Skeletal muscle satellite cell (primary cell): ENCODE measurements at regions not wholly inside any gene's neighbourhood (a gene's known extent, or its start where the extent isn't known, plus 50 kb on each side); places are given as distances from the start of the nearest gene placed in this dataset.
"Not testable (repeated sequence)": the region's sequence is repeated elsewhere in the genome, so short reads cannot be mapped to it uniquely, and the experiment has no call there.

ENCODE experiments used
- H3K27me3 ChIP-seq: 2 replicates; pipeline ENCODE4 v1.7.0; 2013; ENCODE audit warnings: low read length; ENCODE audit not compliant: control insufficient read depth, insufficient read depth
- H3K36me3 ChIP-seq: 2 replicates; pipeline ENCODE4 v1.7.0; 2013; ENCODE audit warnings: mild to moderate bottlenecking, control low read depth, low read length; ENCODE audit not compliant: insufficient read depth
- H3K4me1 ChIP-seq: 2 replicates; pipeline ENCODE4 v1.7.0; 2013; ENCODE audit warnings: low read length; ENCODE audit not compliant: control insufficient read depth, insufficient read depth
- H3K4me2 ChIP-seq: 2 replicates; pipeline ENCODE4 v1.7.0; 2013; ENCODE audit warnings: mild to moderate bottlenecking, low read length
- H3K4me3 ChIP-seq: 2 replicates; pipeline ENCODE4 v1.7.0; 2013; ENCODE audit warnings: low read length
- H3K9ac ChIP-seq: 2 replicates; pipeline ENCODE4 v1.7.0; 2013; ENCODE audit warnings: mild to moderate bottlenecking, low read depth, low read length, moderate library complexity
- H3K9me3 ChIP-seq: replicated peaks from 2 replicates; pipeline ENCODE4 v1.7.0; 2013; ENCODE audit warnings: mild to moderate bottlenecking, control low read depth, low read length

- H3K9me3 ChIP-seq, H3K36me3 ChIP-seq, H3K4me1 ChIP-seq, H3K4me2 ChIP-seq, H3K27me3 ChIP-seq, H3K4me3 ChIP-seq, H3K9ac ChIP-seq: not testable (repeated sequence)
Observed at GRCh38 chr6:27014053-27014452, 233.4 kb upstream of the PRSS16 start.

DNA sequence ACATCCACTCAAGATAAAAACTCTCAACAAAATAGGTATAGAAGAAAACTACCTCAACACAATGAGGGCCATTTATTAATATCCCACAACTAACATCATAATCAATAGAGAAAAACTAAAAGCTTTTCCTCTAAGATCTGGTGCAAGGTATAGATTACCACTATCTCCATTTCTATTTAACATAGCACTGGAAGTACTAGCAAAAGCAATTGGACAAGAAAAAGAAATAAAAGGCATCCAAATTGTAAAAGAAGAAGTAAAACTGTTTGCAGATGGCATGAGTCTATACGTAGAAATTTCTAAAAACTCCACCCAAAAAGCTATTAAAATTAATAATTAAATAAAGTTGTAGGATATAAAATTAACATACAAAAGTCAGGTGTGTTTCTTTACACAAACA, 230.8 kb upstream of the PRSS16 start:
- H3K4me3 ChIP-seq = no peak overlapping the region
- H3K4me1 ChIP-seq = peaks cover 7% of the 10 kb centered on the region
- no peaks in the 10 kb centered on the region for H3K9me3 ChIP-seq
- no peaks in the 10 kb centered on the region for H3K36me3 ChIP-seq
- no peak overlapping the region for H3K4me2 ChIP-seq
- H3K9ac ChIP-seq = no peak overlapping the region
- no peaks in the 10 kb centered on the region for H3K27me3 ChIP-seq

DNA sequence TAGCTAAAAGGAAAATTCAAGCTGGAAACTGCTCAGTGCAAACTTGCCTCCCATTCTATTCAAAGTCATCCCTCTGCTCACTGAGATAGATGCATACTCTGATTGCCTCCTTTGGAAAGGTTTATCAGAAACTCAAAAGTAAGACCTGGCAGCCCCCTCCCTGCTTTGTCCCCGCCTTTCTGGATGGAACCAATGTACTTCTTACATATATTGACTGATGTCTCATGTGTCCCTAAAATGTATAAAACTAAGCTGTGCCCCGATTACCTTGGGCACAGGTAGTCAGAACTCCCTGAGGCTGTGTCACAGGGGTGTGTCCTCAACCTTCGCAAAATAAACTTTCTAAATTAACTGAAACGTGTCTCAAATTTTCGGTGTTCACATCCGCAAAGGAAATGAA, 229.1 kb upstream of the PRSS16 start:
- H3K9me3 ChIP-seq = not testable (repeated sequence)

GRCh38 chr6:27019651-27020552, 227.6 kb upstream of the PRSS16 start:
- peak overlapping the region; percentile 92 for H3K4me3 ChIP-seq
- H3K9me3 ChIP-seq = no peaks in the 10 kb centered on the region
- H3K9ac ChIP-seq = peak overlapping the region; percentile 86
- H3K4me2 ChIP-seq = peak overlapping the region; percentile 90
- no peaks in the 10 kb centered on the region for H3K27me3 ChIP-seq
- H3K4me1 ChIP-seq = peaks cover 7% of the 10 kb centered on the region
- no peaks in the 10 kb centered on the region for H3K36me3 ChIP-seq

More for the DNA sequence above, 229.1 kb upstream of the PRSS16 start:
- H3K4me2 ChIP-seq, H3K4me3 ChIP-seq, H3K4me1 ChIP-seq, H3K9ac ChIP-seq, H3K36me3 ChIP-seq, H3K27me3 ChIP-seq: not testable (repeated sequence)

DNA sequence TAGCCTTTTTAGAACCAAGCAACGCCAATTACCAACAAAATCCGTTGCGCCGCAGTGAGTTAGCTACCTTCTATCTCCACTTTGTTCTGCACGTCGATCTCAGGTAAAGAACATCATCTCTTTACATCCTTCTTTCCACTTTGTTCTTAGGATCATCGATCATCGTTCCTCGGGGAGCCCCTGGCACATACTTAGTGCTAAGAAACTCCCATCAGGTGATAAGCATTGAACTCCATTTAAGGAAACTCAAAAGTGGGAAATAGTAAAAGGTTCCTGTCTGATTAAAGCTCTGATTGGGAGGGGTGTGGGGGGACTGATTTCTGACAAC, 227.0 kb upstream of the PRSS16 start:
- Histone ChIP-seq H3K4me2 (peak overlapping the region; percentile 90), H3K4me1 (peaks cover 7% of the 10 kb centered on the region), H3K9me3 (no peaks in the 10 kb centered on the region), H3K36me3 (no peaks in the 10 kb centered on the region), H3K27me3 (no peaks in the 10 kb centered on the region), H3K4me3 (peak overlapping the region; percentile 92), H3K9ac (no peak overlapping the region)

GRCh38 chr6:27023664-27024063, 223.8 kb upstream of the PRSS16 start:
- no peaks in the 10 kb centered on the region for H3K27me3 ChIP-seq
- H3K4me1 ChIP-seq = peaks cover 7% of the 10 kb centered on the region
- H3K9me3 ChIP-seq = no peaks in the 10 kb centered on the region
- no peak overlapping the region for H3K4me2 ChIP-seq
- H3K4me3 ChIP-seq = no peak overlapping the region
- H3K9ac ChIP-seq = no peak overlapping the region
- H3K36me3 ChIP-seq = no peaks in the 10 kb centered on the region

GRCh38 chr6:27025351-27025750, 222.2 kb upstream of the PRSS16 start:
- Histone ChIP-seq H3K36me3 (no peaks in the 10 kb centered on the region), H3K4me2 (no peak overlapping the region), H3K9me3 (no peaks in the 10 kb centered on the region), H3K4me3 (no peak overlapping the region), H3K9ac (no peak overlapping the region), H3K27me3 (no peaks in the 10 kb centered on the region), H3K4me1 (no peaks in the 10 kb centered on the region)

GRCh38 chr6:27026361-27026760, 221.1 kb upstream of the PRSS16 start:
- no peak overlapping the region for H3K4me3 ChIP-seq
- no peaks in the 10 kb centered on the region for H3K9me3 ChIP-seq
- H3K4me1 ChIP-seq = no peaks in the 10 kb centered on the region
- H3K36me3 ChIP-seq = no peaks in the 10 kb centered on the region
- H3K27me3 ChIP-seq = no peaks in the 10 kb centered on the region
- H3K4me2 ChIP-seq = no peak overlapping the region
- H3K9ac ChIP-seq = no peak overlapping the region

DNA sequence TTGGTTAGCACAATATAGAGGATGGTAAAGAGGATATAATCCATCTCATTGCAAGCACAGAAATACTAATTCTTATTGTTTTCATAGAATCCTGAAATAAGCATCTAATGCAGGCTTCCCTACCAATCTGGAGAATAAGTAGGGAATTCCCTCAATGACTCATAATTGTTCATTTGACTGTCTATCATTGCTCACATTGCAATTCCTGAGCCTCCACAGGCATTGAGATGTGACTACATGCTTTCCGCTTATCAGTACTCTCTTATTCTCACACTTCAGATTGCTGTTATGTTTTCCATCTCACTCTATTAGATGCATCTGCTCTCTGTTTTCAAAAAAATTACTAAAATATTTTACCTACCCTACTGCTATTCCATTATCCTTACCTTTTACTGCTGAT, 216.2 kb upstream of the PRSS16 start:
- Histone ChIP-seq H3K36me3 (no peaks in the 10 kb centered on the region), H3K4me1 (no peaks in the 10 kb centered on the region), H3K4me2 (no peak overlapping the region), H3K9me3 (no peaks in the 10 kb centered on the region), H3K4me3 (no peak overlapping the region), H3K27me3 (peaks cover 3% of the 10 kb centered on the region), H3K9ac (no peak overlapping the region)

GRCh38 chr6:27038498-27038897, 209.0 kb upstream of the PRSS16 start:
- peaks cover 4% of the 10 kb centered on the region for H3K27me3 ChIP-seq
- H3K9me3 ChIP-seq = no peaks in the 10 kb centered on the region
- H3K9ac ChIP-seq = no peak overlapping the region
- H3K4me3 ChIP-seq = no peak overlapping the region
- H3K36me3 ChIP-seq = no peaks in the 10 kb centered on the region
- no peak overlapping the region for H3K4me2 ChIP-seq
- no peaks in the 10 kb centered on the region for H3K4me1 ChIP-seq

GRCh38 chr6:27040244-27041042, 207.1 kb upstream of the PRSS16 start:
- H3K4me3 ChIP-seq = no peak overlapping the region
- H3K4me2 ChIP-seq = no peak overlapping the region
- H3K4me1 ChIP-seq = no peaks in the 10 kb centered on the region
- no peaks in the 10 kb centered on the region for H3K36me3 ChIP-seq
- H3K9me3 ChIP-seq = no peaks in the 10 kb centered on the region
- H3K9ac ChIP-seq = no peak overlapping the region
- peaks cover 4% of the 10 kb centered on the region for H3K27me3 ChIP-seq
